ENCODE measurements at regions not wholly inside any gene's neighbourhood (a gene's known extent, or its start where the extent isn't known, plus 50 kb on each side); places are given as distances from the start of the nearest gene placed in this dataset.

- Histone ChIP-seq H3K4me1 (no peaks in the 10 kb centered on the region), H3K9me3 (no peaks in the 10 kb centered on the region), H3K4me3 (no peak overlapping the region), H3K27me3 (no peaks in the 10 kb centered on the region), H3K36me3 (no peaks in the 10 kb centered on the region), H3K27ac (no peak overlapping the region)
- no peak for DNase-seq (ENCODE audit: low spot score)
- no peak for TF ChIP-seq CTCF (IDR thresholded peaks at IDR 0.05)
These were observed 667.0 kb downstream of the NR2F2 start for GRCh38 chr15:96997538-96997937.

- H3K27ac ChIP-seq: no peak overlapping the region
- no peak for DNase-seq (ENCODE audit: low spot score)
- no peak for TF ChIP-seq CTCF (IDR thresholded peaks at IDR 0.05)
- H3K36me3 ChIP-seq: no peaks in the 10 kb centered on the region
- H3K4me3 ChIP-seq: no peak overlapping the region
- H3K27me3 ChIP-seq: no peaks in the 10 kb centered on the region
- H3K9me3 ChIP-seq: no peaks in the 10 kb centered on the region
- no peaks in the 10 kb centered on the region for H3K4me1 ChIP-seq
These were observed 678.5 kb downstream of the NR2F2 start for GRCh38 chr15:97009031-97009431.

GRCh38 chr15:97012986-97013385 is 682.5 kb downstream of the NR2F2 start:
- Histone ChIP-seq H3K4me1 (no peaks in the 10 kb centered on the region), H3K27me3 (no peaks in the 10 kb centered on the region), H3K36me3 (no peaks in the 10 kb centered on the region), H3K4me3 (no peak overlapping the region), H3K27ac (no peak overlapping the region), H3K9me3 (peaks cover 0 to 11% of the 10 kb centered on the region in 2 donors)
- no peak for DNase-seq (ENCODE audit: low spot score)
- no peak for TF ChIP-seq CTCF (IDR thresholded peaks at IDR 0.05)

GRCh38 chr15:97013491-97013890 is 683.0 kb downstream of the NR2F2 start:
- no peak overlapping the region for H3K27ac ChIP-seq
- no peaks in the 10 kb centered on the region for H3K36me3 ChIP-seq
- TF ChIP-seq CTCF (IDR thresholded peaks at IDR 0.05): no peak
- peaks cover 0 to 11% of the 10 kb centered on the region in 2 donors for H3K9me3 ChIP-seq
- H3K27me3 ChIP-seq: no peaks in the 10 kb centered on the region
- no peak overlapping the region for H3K4me3 ChIP-seq
- DNase-seq (ENCODE audit: low spot score): no peak
- H3K4me1 ChIP-seq: no peaks in the 10 kb centered on the region

GRCh38 chr15:97014001-97014400 is 683.5 kb downstream of the NR2F2 start:
- Histone ChIP-seq H3K27ac (no peak overlapping the region), H3K27me3 (no peaks in the 10 kb centered on the region), H3K4me3 (no peak overlapping the region), H3K36me3 (no peaks in the 10 kb centered on the region), H3K4me1 (no peaks in the 10 kb centered on the region), H3K9me3 (peaks cover 0 to 11% of the 10 kb centered on the region in 2 donors)
- TF ChIP-seq CTCF (IDR thresholded peaks at IDR 0.05): no peak
- DNase-seq (ENCODE audit: low spot score): no peak

- no peak overlapping the region for H3K27ac ChIP-seq
- no peak overlapping the region for H3K4me3 ChIP-seq
- no peaks in the 10 kb centered on the region for H3K9me3 ChIP-seq
- no peaks in the 10 kb centered on the region for H3K27me3 ChIP-seq
- H3K36me3 ChIP-seq: no peaks in the 10 kb centered on the region
- no peak for TF ChIP-seq CTCF (IDR thresholded peaks at IDR 0.05)
- no peaks in the 10 kb centered on the region for H3K4me1 ChIP-seq
- DNase-seq (ENCODE audit: low spot score): no peak
These were observed 693.0 kb downstream of the NR2F2 start for GRCh38 chr15:97023488-97023844.
